ENCODE measurements at regions not wholly inside any gene's neighbourhood (a gene's known extent, or its start where the extent isn't known, plus 50 kb on each side); places are given as distances from the start of the nearest gene placed in this dataset.

DNA sequence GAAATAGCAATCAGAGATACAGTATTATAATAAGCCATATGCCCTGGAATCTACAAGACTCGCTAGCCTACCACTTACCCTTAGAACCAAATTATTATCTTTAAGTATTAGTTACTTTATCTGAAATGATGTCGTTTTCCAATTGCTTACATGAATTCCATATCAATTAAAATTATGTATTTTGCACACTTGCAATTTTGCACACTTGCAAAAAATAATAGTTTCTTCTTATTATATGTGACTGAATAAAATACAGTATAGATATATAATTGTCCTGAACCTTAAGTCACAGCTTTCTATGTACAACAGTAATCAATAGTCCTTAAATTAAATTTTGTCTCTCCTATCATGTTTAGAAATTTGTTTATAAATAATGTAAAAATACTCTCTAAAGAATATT is 2095.1 kb downstream of the NCAM2 start:
- H3K27ac ChIP-seq = no peak overlapping the region
- CTCF ChIA-PET = no interaction called here
- POLR2A ChIA-PET (ENCODE audit: low non-redundant PET) = no interaction called here
- TF ChIP-seq, protein P1, sequence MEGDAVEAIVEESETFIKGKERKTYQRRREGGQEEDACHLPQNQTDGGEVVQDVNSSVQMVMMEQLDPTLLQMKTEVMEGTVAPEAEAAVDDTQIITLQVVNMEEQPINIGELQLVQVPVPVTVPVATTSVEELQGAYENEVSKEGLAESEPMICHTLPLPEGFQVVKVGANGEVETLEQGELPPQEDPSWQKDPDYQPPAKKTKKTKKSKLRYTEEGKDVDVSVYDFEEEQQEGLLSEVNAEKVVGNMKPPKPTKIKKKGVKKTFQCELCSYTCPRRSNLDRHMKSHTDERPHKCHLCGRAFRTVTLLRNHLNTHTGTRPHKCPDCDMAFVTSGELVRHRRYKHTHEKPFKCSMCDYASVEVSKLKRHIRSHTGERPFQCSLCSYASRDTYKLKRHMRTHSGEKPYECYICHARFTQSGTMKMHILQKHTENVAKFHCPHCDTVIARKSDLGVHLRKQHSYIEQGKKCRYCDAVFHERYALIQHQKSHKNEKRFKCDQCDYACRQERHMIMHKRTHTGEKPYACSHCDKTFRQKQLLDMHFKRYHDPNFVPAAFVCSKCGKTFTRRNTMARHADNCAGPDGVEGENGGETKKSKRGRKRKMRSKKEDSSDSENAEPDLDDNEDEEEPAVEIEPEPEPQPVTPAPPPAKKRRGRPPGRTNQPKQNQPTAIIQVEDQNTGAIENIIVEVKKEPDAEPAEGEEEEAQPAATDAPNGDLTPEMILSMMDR (conservative IDR thresholded peaks at IDR 0.05; ENCODE audit: low read depth) = no peak
- no peak for DNase-seq (ENCODE audit: low spot score)

DNA sequence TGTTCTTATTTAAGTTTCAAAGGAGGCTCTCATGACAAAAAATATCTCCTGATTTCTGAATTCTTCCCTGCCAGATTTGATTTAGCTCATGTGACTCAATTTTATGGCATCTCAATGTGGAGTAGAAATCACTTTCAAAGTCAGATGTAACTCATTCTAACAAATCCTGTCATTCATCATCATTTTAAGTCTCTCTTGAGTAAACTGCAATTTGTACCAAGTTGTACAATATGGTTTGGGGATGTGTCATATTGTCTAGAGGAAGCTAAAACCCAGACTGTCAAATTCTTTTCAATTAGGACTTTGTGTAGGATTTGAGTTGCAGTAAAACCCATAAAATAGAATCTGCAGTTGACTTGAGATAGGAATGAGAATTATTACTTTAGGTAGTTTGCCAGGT is 2101.0 kb downstream of the NCAM2 start:
- CTCF ChIA-PET = no interaction called here
- TF ChIP-seq, protein P1 (conservative IDR thresholded peaks at IDR 0.05; ENCODE audit: low read depth) = no peak
- POLR2A ChIA-PET (ENCODE audit: low non-redundant PET) = no interaction called here
- no peak overlapping the region for H3K27ac ChIP-seq
- DNase-seq (ENCODE audit: low spot score) = no peak

DNA sequence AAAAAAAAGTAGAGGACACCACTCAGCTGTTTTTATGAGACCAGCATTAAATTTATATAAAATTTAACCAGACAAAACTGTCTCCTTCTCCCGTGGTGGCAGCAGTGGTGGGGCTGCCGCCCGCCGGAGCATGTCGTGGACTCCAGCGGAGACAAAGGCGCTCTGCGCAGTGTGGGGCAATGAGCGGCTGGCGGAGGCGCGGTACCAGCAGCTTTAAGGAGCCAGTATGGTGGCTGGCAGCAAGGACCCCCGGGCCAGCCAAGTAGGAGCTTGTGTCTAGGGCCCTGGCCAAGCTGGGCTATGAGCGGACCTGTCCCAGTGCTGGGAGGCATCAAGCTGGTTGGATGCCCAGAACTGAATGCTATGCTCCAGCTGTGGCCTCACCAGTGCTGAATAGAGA is 2102.9 kb downstream of the NCAM2 start:
- CTCF ChIA-PET = no interaction called here
- POLR2A ChIA-PET (ENCODE audit: low non-redundant PET) = no interaction called here
- no peak for DNase-seq (ENCODE audit: low spot score)
- TF ChIP-seq, protein P1 (conservative IDR thresholded peaks at IDR 0.05; ENCODE audit: low read depth) = no peak
- no peak overlapping the region for H3K27ac ChIP-seq

DNA sequence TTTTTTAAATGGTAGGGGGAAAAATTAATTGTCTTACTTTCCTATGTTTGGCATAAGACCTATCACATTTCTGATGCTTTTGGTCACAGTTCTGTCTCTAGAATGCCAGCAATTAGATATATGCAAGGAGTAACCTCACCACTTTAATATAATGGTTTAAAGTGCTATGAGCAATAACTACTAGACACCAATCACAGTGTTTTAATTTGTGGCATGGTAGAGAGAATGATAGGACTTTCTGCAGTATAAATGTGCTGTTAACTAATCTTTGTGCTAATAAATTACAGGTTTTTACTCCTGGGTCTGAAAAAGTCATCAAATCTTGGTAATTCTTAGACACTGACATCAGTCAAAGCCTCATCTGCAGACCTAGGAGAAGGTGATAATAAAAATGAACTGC is 2110.3 kb downstream of the NCAM2 start:
- no peak for DNase-seq (ENCODE audit: low spot score)
- ChIA-PET POLR2A (ENCODE audit: low non-redundant PET) (no interaction called here), CTCF (no interaction called here)
- TF ChIP-seq, protein P1 (conservative IDR thresholded peaks at IDR 0.05; ENCODE audit: low read depth) = no peak
- H3K27ac ChIP-seq = no peak overlapping the region

DNA sequence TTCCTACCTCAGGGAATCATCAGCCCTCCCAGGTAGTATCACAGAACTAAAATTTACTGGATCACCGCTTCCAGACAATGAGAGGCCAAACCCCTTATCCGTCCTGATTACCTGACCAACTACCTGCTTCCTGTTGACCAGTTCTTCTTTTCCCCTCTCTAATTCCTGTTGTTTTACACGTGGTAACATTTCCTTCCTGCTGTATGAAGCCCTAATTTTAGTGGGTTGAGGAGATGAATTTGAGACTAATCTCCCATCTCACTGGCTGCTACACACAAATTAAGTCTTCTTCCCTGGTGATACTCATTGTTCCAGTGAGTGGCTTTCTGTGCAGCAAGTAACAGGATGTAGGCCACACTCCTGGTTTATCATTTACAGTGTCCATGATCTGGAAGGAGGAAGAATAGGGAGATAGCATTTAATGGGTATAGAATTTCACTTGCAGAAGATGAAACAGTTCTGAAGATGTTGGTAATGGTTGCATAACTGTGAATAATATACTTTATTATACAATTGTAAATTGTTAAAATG is 2112.9 kb downstream of the NCAM2 start:
- TF ChIP-seq, protein P1 (conservative IDR thresholded peaks at IDR 0.05; ENCODE audit: low read depth) = no peak
- DNase-seq (ENCODE audit: low spot score) = no peak
- no peak overlapping the region for H3K27ac ChIP-seq
- ChIA-PET POLR2A (ENCODE audit: low non-redundant PET) (no interaction called here), CTCF (no interaction called here)

DNA sequence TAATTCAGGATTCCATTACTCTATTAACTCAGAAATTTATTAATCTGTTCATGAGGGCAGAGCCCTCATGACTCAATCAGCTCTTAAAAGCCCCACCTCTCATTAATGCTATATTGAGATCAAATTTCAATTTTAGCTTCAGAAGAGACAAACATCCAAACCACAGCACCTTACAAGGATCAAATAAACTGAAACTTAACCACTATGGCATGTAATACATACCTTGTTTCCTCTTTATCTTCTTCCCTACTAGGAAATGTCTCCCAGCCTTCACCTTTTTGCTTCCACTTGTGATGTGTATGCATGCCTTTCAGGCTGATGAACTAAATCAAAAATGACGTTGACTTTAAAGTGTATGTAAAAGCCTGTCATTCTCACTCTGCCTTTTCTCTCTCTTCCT is 2121.3 kb downstream of the NCAM2 start:
- no peak for DNase-seq (ENCODE audit: low spot score)
- no peak overlapping the region for H3K27ac ChIP-seq
- POLR2A ChIA-PET (ENCODE audit: low non-redundant PET) = no interaction called here
- CTCF ChIA-PET = interaction anchor here (0.5 kb wide), 1 partner anchor 65 kb away, joined by 3 read pairs; no protein-coding TSS in a partner anchor
- TF ChIP-seq, protein P1 (conservative IDR thresholded peaks at IDR 0.05; ENCODE audit: low read depth) = no peak

DNA sequence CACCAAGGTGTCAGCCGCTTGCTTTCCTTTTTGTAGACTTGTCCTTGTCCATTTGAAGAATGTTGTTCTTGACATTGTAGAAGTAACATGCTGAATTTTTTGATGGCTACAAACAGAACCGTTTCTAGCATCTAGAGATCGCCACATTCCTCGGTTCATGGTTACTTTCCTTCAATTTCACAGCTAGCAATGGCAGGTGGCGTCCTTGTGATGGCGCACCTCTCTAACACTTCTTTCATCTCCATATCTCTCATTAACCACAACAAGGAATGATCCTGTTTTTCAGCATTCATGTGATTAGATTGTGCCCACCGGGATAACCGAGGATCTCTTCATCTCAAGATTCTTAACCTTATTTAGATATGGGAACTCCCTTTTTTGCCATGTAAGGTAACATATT is 2129.8 kb downstream of the NCAM2 start:
- no peak for DNase-seq (ENCODE audit: low spot score)
- POLR2A ChIA-PET (ENCODE audit: low non-redundant PET) = no interaction called here
- CTCF ChIA-PET = interaction anchor here (0.8 kb wide), 1 partner anchor 1416 kb away, joined by 3 read pairs; no protein-coding TSS in a partner anchor
- no peak overlapping the region for H3K27ac ChIP-seq
- TF ChIP-seq, protein P1 (conservative IDR thresholded peaks at IDR 0.05; ENCODE audit: low read depth) = no peak
